GM23338 (cell line): ENCODE measurements at regions not wholly inside any gene's neighbourhood (a gene's known extent, or its start where the extent isn't known, plus 50 kb on each side); places are given as distances from the start of the nearest gene placed in this dataset.
"Not testable (repeated sequence)": the region's sequence is repeated elsewhere in the genome, so short reads cannot be mapped to it uniquely, and the experiment has no call there.

ENCODE experiments used
- CREB1 ChIP-seq: fragments of 250-450 bp; sonication (Bioruptor Pico); IDR thresholded peaks from 2 replicates; pipeline ENCODE4 v1.5.0; 2020; ENCODE audit warnings: low read depth, mild to moderate bottlenecking, moderate library complexity
- EZH2 ChIP-seq: fragments of 200-600 bp; sonication (generic); IDR thresholded peaks from one replicate; pipeline ENCODE4 v1.8.0; 2017; ENCODE audit warnings: antibody characterized with exemption, mild to moderate bottlenecking, low read depth; ENCODE audit not compliant: unreplicated experiment
- EZH2phosphoT487 ChIP-seq: fragments of 200-600 bp; sonication (generic); IDR thresholded peaks from one replicate; pipeline ENCODE4 v1.8.1; 2018; ENCODE audit warnings: antibody characterized with exemption; ENCODE audit not compliant: unreplicated experiment
- JUNB ChIP-seq: IDR thresholded peaks from one replicate; pipeline ENCODE4 v1.6.1; 2016; ENCODE audit warnings: antibody characterized with exemption; ENCODE audit not compliant: unreplicated experiment
- NANOG ChIP-seq: IDR thresholded peaks from 2 replicates; pipeline ENCODE4 v1.6.1; 2016; ENCODE audit warnings: antibody characterized with exemption, borderline replicate concordance
- POLR2AphosphoS5 ChIP-seq: IDR thresholded peaks from 2 replicates; pipeline ENCODE4 v1.6.1; 2016; ENCODE audit warnings: antibody characterized with exemption, low read depth
- STAT1 ChIP-seq: IDR thresholded peaks from one replicate; pipeline ENCODE4 v1.6.1; 2016; ENCODE audit warnings: antibody characterized with exemption; ENCODE audit not compliant: unreplicated experiment
- ZNF114 ChIP-seq: fragments of 250-450 bp; sonication (Bioruptor Pico); IDR thresholded peaks from 2 replicates; pipeline ENCODE4 v1.5.0; 2020; ENCODE audit warnings: mild to moderate bottlenecking, moderate library complexity
- ZNF331 ChIP-seq: fragments of 250-450 bp; sonication (Bioruptor Pico); IDR thresholded peaks from 2 replicates; pipeline ENCODE4 v1.5.0; 2020; ENCODE audit warnings: low read depth, mild to moderate bottlenecking, moderate library complexity
- TF ChIP-seq, protein P1 (sequence below), 2 experiments: fragments of 200-600 bp in 1 of 2; sonication (generic) in 1 of 2; conservative IDR thresholded peaks; 2 replicates each; pipeline versions ENCODE4 v1.5.1 to v1.6.1; 2016 to 2017; ENCODE audit warnings: antibody characterized with exemption in 2 of 2, low read depth in 2 of 2, mild to moderate bottlenecking in 2 of 2, moderate library complexity in 1 of 2
- TF ChIP-seq, protein P2 (sequence below): IDR thresholded peaks from one replicate; pipeline ENCODE4 v1.6.1; 2018; ENCODE audit warnings: antibody characterized with exemption; ENCODE audit not compliant: unreplicated experiment
- TF ChIP-seq, protein P3 (sequence below): IDR thresholded peaks from 2 replicates; pipeline ENCODE4 v1.6.1; 2016; ENCODE audit warnings: antibody characterized with exemption
- TF ChIP-seq, protein P4 (sequence below): fragments of 250-450 bp; sonication (Bioruptor Pico); IDR thresholded peaks from 2 replicates; pipeline ENCODE4 v1.5.0; 2020; ENCODE audit warnings: mild to moderate bottlenecking, moderate library complexity

DNA sequence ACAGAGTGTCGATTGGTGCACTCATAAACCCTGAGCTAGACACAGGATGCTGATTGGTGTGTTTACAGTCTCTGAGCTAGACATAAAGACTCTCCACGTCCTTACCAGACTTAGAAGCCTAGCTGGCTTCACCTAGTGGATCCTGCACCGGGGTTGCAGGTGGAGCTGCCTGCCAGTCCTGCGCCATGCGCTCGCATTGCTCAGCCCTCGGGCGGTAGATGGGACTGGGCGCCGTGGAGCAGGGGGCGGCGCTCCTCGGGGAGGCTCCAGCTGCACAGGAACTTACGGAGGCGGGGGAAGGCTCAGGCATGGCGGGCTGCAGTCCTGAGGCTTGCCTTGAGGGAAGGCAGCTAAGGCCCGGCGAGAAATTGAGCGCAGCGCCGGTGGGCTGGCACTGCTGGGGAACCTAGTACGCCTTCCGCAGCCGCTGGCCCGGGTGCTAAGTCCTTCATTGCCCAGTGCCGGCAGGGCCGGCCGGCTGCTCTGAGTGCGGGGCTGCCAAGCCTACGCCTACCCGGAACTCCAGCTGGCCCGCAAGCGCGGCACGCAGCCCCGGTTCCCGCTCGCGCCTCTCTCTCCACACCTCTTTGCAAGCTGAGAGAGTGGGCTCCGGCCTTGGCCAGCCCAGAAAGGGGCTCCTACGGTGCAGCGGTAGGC, 78.5 kb upstream of the AMZ2 start:
- TF ChIP-seq, protein P1, sequence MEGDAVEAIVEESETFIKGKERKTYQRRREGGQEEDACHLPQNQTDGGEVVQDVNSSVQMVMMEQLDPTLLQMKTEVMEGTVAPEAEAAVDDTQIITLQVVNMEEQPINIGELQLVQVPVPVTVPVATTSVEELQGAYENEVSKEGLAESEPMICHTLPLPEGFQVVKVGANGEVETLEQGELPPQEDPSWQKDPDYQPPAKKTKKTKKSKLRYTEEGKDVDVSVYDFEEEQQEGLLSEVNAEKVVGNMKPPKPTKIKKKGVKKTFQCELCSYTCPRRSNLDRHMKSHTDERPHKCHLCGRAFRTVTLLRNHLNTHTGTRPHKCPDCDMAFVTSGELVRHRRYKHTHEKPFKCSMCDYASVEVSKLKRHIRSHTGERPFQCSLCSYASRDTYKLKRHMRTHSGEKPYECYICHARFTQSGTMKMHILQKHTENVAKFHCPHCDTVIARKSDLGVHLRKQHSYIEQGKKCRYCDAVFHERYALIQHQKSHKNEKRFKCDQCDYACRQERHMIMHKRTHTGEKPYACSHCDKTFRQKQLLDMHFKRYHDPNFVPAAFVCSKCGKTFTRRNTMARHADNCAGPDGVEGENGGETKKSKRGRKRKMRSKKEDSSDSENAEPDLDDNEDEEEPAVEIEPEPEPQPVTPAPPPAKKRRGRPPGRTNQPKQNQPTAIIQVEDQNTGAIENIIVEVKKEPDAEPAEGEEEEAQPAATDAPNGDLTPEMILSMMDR (conservative IDR thresholded peaks at IDR 0.05; ENCODE audit: low read depth in 2 of 2) = not testable (repeated sequence)
- TF ChIP-seq, protein P2, sequence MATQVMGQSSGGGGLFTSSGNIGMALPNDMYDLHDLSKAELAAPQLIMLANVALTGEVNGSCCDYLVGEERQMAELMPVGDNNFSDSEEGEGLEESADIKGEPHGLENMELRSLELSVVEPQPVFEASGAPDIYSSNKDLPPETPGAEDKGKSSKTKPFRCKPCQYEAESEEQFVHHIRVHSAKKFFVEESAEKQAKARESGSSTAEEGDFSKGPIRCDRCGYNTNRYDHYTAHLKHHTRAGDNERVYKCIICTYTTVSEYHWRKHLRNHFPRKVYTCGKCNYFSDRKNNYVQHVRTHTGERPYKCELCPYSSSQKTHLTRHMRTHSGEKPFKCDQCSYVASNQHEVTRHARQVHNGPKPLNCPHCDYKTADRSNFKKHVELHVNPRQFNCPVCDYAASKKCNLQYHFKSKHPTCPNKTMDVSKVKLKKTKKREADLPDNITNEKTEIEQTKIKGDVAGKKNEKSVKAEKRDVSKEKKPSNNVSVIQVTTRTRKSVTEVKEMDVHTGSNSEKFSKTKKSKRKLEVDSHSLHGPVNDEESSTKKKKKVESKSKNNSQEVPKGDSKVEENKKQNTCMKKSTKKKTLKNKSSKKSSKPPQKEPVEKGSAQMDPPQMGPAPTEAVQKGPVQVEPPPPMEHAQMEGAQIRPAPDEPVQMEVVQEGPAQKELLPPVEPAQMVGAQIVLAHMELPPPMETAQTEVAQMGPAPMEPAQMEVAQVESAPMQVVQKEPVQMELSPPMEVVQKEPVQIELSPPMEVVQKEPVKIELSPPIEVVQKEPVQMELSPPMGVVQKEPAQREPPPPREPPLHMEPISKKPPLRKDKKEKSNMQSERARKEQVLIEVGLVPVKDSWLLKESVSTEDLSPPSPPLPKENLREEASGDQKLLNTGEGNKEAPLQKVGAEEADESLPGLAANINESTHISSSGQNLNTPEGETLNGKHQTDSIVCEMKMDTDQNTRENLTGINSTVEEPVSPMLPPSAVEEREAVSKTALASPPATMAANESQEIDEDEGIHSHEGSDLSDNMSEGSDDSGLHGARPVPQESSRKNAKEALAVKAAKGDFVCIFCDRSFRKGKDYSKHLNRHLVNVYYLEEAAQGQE = not testable (repeated sequence)
- TF ChIP-seq CREB1 (CRISPR knock-in tag); POLR2AphosphoS5; EZH2; EZH2phosphoT487; JUNB; ZNF331; ZNF114 (CRISPR knock-in tag); NANOG; STAT1: not testable (repeated sequence)
- TF ChIP-seq, protein P3, sequence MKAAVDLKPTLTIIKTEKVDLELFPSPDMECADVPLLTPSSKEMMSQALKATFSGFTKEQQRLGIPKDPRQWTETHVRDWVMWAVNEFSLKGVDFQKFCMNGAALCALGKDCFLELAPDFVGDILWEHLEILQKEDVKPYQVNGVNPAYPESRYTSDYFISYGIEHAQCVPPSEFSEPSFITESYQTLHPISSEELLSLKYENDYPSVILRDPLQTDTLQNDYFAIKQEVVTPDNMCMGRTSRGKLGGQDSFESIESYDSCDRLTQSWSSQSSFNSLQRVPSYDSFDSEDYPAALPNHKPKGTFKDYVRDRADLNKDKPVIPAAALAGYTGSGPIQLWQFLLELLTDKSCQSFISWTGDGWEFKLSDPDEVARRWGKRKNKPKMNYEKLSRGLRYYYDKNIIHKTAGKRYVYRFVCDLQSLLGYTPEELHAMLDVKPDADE = not testable (repeated sequence)
- TF ChIP-seq, protein P4, sequence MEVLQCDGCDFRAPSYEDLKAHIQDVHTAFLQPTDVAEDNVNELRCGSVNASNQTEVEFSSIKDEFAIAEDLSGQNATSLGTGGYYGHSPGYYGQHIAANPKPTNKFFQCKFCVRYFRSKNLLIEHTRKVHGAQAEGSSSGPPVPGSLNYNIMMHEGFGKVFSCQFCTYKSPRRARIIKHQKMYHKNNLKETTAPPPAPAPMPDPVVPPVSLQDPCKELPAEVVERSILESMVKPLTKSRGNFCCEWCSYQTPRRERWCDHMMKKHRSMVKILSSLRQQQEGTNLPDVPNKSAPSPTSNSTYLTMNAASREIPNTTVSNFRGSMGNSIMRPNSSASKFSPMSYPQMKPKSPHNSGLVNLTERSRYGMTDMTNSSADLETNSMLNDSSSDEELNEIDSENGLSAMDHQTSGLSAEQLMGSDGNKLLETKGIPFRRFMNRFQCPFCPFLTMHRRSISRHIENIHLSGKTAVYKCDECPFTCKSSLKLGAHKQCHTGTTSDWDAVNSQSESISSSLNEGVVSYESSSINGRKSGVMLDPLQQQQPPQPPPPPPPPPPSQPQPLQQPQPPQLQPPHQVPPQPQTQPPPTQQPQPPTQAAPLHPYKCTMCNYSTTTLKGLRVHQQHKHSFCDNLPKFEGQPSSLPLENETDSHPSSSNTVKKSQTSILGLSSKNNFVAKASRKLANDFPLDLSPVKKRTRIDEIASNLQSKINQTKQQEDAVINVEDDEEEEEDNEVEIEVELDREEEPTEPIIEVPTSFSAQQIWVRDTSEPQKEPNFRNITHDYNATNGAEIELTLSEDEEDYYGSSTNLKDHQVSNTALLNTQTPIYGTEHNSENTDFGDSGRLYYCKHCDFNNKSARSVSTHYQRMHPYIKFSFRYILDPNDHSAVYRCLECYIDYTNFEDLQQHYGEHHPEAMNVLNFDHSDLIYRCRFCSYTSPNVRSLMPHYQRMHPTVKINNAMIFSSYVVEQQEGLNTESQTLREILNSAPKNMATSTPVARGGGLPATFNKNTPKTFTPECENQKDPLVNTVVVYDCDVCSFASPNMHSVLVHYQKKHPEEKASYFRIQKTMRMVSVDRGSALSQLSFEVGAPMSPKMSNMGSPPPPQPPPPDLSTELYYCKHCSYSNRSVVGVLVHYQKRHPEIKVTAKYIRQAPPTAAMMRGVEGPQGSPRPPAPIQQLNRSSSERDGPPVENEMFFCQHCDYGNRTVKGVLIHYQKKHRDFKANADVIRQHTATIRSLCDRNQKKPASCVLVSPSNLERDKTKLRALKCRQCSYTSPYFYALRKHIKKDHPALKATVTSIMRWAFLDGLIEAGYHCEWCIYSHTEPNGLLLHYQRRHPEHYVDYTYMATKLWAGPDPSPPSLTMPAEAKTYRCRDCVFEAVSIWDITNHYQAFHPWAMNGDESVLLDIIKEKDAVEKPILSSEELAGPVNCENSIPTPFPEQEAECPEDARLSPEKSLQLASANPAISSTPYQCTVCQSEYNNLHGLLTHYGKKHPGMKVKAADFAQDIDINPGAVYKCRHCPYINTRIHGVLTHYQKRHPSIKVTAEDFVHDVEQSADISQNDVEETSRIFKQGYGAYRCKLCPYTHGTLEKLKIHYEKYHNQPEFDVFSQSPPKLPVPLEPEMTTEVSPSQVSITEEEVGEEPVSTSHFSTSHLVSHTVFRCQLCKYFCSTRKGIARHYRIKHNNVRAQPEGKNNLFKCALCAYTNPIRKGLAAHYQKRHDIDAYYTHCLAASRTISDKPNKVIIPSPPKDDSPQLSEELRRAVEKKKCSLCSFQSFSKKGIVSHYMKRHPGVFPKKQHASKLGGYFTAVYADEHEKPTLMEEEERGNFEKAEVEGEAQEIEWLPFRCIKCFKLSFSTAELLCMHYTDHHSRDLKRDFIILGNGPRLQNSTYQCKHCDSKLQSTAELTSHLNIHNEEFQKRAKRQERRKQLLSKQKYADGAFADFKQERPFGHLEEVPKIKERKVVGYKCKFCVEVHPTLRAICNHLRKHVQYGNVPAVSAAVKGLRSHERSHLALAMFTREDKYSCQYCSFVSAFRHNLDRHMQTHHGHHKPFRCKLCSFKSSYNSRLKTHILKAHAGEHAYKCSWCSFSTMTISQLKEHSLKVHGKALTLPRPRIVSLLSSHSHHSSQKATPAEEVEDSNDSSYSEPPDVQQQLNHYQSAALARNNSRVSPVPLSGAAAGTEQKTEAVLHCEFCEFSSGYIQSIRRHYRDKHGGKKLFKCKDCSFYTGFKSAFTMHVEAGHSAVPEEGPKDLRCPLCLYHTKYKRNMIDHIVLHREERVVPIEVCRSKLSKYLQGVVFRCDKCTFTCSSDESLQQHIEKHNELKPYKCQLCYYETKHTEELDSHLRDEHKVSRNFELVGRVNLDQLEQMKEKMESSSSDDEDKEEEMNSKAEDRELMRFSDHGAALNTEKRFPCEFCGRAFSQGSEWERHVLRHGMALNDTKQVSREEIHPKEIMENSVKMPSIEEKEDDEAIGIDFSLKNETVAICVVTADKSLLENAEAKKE (CRISPR knock-in tag) = not testable (repeated sequence)
